AG09319 (cell line): ENCODE measurements at regions not wholly inside any gene's neighbourhood (a gene's known extent, or its start where the extent isn't known, plus 50 kb on each side); places are given as distances from the start of the nearest gene placed in this dataset.
"Not testable (repeated sequence)": the region's sequence is repeated elsewhere in the genome, so short reads cannot be mapped to it uniquely, and the experiment has no call there.

Experiments
- DNase-seq: peaks from one replicate; pipeline ENCODE4 v3.0.0-alpha.2; 2010; ENCODE audit warnings: low read depth; ENCODE audit errors: extremely low read depth
- CTCF ChIP-seq: IDR thresholded peaks from 2 replicates; pipeline ENCODE4 v1.5.1; 2011; ENCODE audit warnings: low read depth, mild to moderate bottlenecking, inconsistent platforms, low read length, moderate library complexity

GRCh38 chr12:92400006-92400405, 254.4 kb upstream of the BTG1 start:
- no peak for DNase-seq
- no peak for TF ChIP-seq CTCF

GRCh38 chr12:92398565-92399309, 253.1 kb upstream of the BTG1 start:
- DNase-seq, result no peak
- TF ChIP-seq CTCF, result no peak

GRCh38 chr12:92396647-92397252, 251.1 kb upstream of the BTG1 start:
- TF ChIP-seq CTCF, result no peak
- peak; percentile 16 for DNase-seq

- no peak for DNase-seq
- no peak for TF ChIP-seq CTCF
Measured at GRCh38 chr12:92395322-92395721, 249.7 kb upstream of the BTG1 start.

GRCh38 chr12:92394895-92395294, 249.2 kb upstream of the BTG1 start:
- DNase-seq, result no peak
- TF ChIP-seq CTCF, result no peak

- no peak for TF ChIP-seq CTCF
- no peak for DNase-seq
Measured at GRCh38 chr12:92393504-92393903, 247.9 kb upstream of the BTG1 start.

GRCh38 chr12:92391726-92392125, 246.1 kb upstream of the BTG1 start:
- DNase-seq, result not testable (repeated sequence)

GRCh38 chr12:92389466-92389865, 243.8 kb upstream of the BTG1 start:
- TF ChIP-seq CTCF, result no peak
- no peak for DNase-seq
